ENCODE measurements at regions not wholly inside any gene's neighbourhood (a gene's known extent, or its start where the extent isn't known, plus 50 kb on each side); places are given as distances from the start of the nearest gene placed in this dataset.

- H3K4me3 ChIP-seq (ENCODE audit: control insufficient read depth, low read depth, low read length), result no peak overlapping the region
- DNase-seq (ENCODE audit: low read depth), result no peak
- TF ChIP-seq CTCF (IDR thresholded peaks at IDR 0.05; ENCODE audit: control insufficient read depth, insufficient read depth, low read depth, low read length, missing control alignments), result no peak
Measured at GRCh38 chr22:47343611-47344010, 581.2 kb downstream of the TBC1D22A start.

- H3K4me3 ChIP-seq (ENCODE audit: control insufficient read depth, low read depth, low read length), result no peak overlapping the region
- no peak for TF ChIP-seq CTCF (IDR thresholded peaks at IDR 0.05; ENCODE audit: control insufficient read depth, insufficient read depth, low read depth, low read length, missing control alignments)
- DNase-seq (ENCODE audit: low read depth), result no peak
Measured at GRCh38 chr22:47342446-47342845, 580.0 kb downstream of the TBC1D22A start.

- DNase-seq (ENCODE audit: low read depth), result no peak
- no peak overlapping the region for H3K4me3 ChIP-seq (ENCODE audit: control insufficient read depth, low read depth, low read length)
- no peak for TF ChIP-seq CTCF (IDR thresholded peaks at IDR 0.05; ENCODE audit: control insufficient read depth, insufficient read depth, low read depth, low read length, missing control alignments)
Measured at GRCh38 chr22:47341464-47341863, 579.0 kb downstream of the TBC1D22A start.

GRCh38 chr22:47340851-47341436 lies 578.5 kb downstream of the TBC1D22A start:
- TF ChIP-seq CTCF (IDR thresholded peaks at IDR 0.05; ENCODE audit: control insufficient read depth, insufficient read depth, low read depth, low read length, missing control alignments), result no peak
- no peak for DNase-seq (ENCODE audit: low read depth)
- no peak overlapping the region for H3K4me3 ChIP-seq (ENCODE audit: control insufficient read depth, low read depth, low read length)

GRCh38 chr22:47337161-47337621 lies 574.7 kb downstream of the TBC1D22A start:
- peak; percentile 56 for DNase-seq (ENCODE audit: low read depth)
- no peak for TF ChIP-seq CTCF (IDR thresholded peaks at IDR 0.05; ENCODE audit: control insufficient read depth, insufficient read depth, low read depth, low read length, missing control alignments)
- no peak overlapping the region for H3K4me3 ChIP-seq (ENCODE audit: control insufficient read depth, low read depth, low read length)

- DNase-seq (ENCODE audit: low read depth), result no peak
- no peak overlapping the region for H3K4me3 ChIP-seq (ENCODE audit: control insufficient read depth, low read depth, low read length)
- TF ChIP-seq CTCF (IDR thresholded peaks at IDR 0.05; ENCODE audit: control insufficient read depth, insufficient read depth, low read depth, low read length, missing control alignments), result no peak
Measured at GRCh38 chr22:47335958-47336357, 573.5 kb downstream of the TBC1D22A start.

Data from AG09309 (cell line).